Fibroblast of pulmonary artery (primary cell): ENCODE measurements at regions not wholly inside any gene's neighbourhood (a gene's known extent, or its start where the extent isn't known, plus 50 kb on each side); places are given as distances from the start of the nearest gene placed in this dataset.

Source experiments
- DNase-seq: peaks from one replicate; pipeline ENCODE4 v3.0.0-alpha.2; 2010; ENCODE audit warnings: low read depth
- H3K4me3 ChIP-seq: replicated peaks from 2 replicates; pipeline ENCODE4 v1.5.1; 2011; ENCODE audit warnings: low read depth, mild to moderate bottlenecking, control low read depth, low read length, moderate library complexity
- TF ChIP-seq, protein P1 (sequence below): IDR thresholded peaks from 2 replicates; pipeline ENCODE4 v1.5.1; 2011; ENCODE audit warnings: mild to moderate bottlenecking, control low read depth, low read length, inconsistent platforms; ENCODE audit errors: missing control alignments

- TF ChIP-seq, protein P1, sequence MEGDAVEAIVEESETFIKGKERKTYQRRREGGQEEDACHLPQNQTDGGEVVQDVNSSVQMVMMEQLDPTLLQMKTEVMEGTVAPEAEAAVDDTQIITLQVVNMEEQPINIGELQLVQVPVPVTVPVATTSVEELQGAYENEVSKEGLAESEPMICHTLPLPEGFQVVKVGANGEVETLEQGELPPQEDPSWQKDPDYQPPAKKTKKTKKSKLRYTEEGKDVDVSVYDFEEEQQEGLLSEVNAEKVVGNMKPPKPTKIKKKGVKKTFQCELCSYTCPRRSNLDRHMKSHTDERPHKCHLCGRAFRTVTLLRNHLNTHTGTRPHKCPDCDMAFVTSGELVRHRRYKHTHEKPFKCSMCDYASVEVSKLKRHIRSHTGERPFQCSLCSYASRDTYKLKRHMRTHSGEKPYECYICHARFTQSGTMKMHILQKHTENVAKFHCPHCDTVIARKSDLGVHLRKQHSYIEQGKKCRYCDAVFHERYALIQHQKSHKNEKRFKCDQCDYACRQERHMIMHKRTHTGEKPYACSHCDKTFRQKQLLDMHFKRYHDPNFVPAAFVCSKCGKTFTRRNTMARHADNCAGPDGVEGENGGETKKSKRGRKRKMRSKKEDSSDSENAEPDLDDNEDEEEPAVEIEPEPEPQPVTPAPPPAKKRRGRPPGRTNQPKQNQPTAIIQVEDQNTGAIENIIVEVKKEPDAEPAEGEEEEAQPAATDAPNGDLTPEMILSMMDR, result no peak
- H3K4me3 ChIP-seq, result no peak overlapping the region
- DNase-seq, result no peak
Observed at GRCh38 chr1:244347942-244348341, 103.8 kb downstream of the ADSS2 start.

- TF ChIP-seq, protein P1, result no peak
- peak; percentile 95 for DNase-seq
- H3K4me3 ChIP-seq, result peak overlapping the region; percentile 4
Observed at GRCh38 chr1:244349103-244349531, 102.6 kb downstream of the ADSS2 start.

DNA sequence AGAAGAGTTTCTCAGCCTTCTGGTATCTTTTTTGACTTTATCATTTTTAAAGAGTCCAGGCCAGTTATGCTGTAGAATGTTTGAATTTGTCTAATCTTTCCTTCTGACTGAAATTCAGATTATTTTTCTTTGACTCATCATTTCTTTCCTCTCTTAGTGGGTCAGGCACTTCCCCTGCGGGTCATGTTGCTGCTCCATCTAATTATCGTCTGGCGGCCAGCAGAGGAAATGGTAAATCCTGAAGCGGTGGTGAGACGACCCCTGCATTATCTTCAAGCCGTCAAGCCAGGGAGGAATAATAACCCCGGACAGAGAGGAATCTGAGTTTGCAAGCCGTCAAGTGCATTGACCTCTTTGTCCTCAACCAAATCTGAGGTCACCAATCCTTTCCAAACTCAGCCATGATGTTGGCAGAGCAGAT is 102.1 kb downstream of the ADSS2 start:
- TF ChIP-seq, protein P1, result no peak
- peak; percentile 42 for DNase-seq
- H3K4me3 ChIP-seq, result no peak overlapping the region

DNA sequence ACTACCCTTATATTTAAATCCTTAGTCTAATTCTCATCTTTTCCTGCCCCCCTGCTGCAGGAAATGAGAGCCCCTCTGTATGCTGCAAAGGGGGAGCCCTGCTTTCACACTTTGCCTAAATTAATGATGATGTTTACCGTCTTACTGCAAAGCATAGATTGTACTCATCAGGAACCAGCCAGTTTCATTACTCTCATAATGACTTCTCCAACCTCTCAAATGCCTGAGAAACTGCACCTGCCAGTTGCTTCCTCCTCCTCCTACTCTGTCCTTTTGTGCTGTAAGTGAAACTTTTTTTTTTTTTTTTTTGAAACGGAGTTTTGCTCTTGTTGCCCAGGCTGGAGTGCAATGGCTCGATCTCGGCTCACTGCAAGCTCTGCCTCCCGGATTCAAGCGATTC is 101.7 kb downstream of the ADSS2 start:
- DNase-seq, result peak; percentile 18
- no peak overlapping the region for H3K4me3 ChIP-seq
- TF ChIP-seq, protein P1, result no peak

DNA sequence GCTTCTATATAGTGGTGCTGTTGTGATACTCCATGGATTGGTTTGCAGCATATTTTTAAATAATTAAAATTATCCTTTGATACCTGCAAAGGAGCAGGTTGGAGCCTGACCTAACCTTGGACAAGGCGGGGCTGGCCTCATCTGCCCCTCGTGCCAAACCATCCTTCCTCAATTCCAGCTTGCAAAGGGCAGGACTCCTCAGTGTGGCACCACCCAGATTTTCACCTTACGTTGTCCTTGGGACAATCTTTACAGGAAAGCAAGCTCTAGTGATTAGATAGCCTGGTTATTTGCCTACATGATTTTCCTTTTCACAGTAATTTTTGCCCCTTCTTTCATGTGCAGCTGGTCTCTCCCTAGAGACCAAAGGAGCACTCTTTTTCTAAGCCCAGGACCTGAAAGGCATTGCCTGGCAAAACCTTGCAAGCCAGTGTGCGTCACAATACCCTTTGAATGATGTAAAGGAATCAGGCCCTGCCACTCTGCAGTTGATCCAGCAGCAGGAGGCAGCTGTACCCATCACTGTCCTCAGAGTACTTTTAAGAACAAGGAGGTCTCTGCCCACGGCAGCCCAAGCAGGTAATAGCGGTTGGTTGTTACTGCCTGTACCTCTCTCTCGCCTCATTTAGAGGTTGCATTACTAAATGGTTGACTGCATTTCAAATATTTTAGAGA is 99.4 kb downstream of the ADSS2 start:
- TF ChIP-seq, protein P1, result no peak

GRCh38 chr1:244353551-244354091 is 98.1 kb downstream of the ADSS2 start:
- peak; percentile 91 for DNase-seq
- no peak overlapping the region for H3K4me3 ChIP-seq
- TF ChIP-seq, protein P1, result no peak

More for the DNA sequence above, 99.4 kb downstream of the ADSS2 start:
- no peak overlapping the region for H3K4me3 ChIP-seq
- no peak for DNase-seq
